Stimulated activated CD4-positive, alpha-beta T cell treated with anti-CD3 and anti-CD28 coated beads, TNF-alpha, amount 100 ng/mL, for 48 hours (primary cell): ENCODE measurements at regions not wholly inside any gene's neighbourhood (a gene's known extent, or its start where the extent isn't known, plus 50 kb on each side); places are given as distances from the start of the nearest gene placed in this dataset.

Experiments
- DNase-seq, 3 donors: peaks; one replicate each; pipeline ENCODE4 v3.0.0-alpha.2; 2020; ENCODE audit warnings: low read depth in 3 of 3

DNA sequence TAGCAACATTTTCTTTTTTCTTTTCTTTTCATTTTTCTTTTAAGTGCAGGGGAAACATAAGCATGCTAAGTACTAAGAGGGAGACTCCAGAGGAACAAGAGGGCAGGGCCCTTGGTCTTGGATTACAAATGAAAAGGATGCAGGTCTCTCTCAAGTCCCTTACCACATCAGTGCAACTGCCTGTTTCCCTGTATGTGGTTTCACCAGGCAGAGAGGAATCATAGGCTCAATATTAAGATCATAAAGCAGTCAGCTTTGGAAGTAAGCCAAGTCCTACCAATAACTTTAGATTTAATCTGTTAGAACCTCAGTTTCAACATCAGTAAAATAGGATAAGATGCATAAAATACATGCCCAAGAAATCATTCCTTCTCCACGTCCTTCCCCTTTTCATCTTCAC, 422.7 kb upstream of the PAPPA start:
- no peak for DNase-seq

DNA sequence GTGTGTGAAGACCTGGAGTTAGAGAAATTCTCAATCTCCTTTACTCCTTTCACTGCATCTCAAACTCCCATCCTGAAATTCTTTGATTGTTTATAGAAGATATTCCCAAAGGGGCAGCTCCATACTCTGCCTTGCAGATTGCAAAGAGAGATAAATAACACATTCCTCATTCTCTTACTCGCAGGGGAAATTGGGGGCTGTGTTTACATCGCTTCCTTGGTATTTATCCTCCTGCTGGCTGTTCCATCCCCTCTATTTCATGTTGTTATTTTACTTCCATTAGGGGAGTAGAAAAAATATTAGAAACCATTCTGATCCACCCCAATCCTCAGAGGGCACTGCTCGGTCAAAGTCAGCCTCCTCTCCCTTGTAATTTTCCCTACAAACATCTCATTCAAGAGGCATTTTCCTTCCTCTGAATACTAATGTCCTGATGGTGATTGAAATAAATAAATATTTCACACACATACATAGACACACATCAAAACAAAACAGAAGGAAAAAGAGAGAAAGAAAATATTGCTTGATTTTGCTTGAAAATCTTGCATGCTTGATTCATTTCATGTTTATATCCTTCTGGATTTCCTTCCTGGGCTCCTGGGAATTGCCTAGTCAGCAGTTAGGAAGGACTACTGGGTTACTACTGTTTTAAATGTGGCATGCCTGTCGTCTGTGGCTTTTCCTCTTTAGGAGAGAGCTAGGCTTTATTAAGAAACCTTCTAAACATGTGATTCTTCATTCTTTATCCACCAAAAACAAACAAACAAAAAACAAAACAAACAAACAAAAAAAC, 420.1 kb upstream of the PAPPA start:
- no peak for DNase-seq

DNA sequence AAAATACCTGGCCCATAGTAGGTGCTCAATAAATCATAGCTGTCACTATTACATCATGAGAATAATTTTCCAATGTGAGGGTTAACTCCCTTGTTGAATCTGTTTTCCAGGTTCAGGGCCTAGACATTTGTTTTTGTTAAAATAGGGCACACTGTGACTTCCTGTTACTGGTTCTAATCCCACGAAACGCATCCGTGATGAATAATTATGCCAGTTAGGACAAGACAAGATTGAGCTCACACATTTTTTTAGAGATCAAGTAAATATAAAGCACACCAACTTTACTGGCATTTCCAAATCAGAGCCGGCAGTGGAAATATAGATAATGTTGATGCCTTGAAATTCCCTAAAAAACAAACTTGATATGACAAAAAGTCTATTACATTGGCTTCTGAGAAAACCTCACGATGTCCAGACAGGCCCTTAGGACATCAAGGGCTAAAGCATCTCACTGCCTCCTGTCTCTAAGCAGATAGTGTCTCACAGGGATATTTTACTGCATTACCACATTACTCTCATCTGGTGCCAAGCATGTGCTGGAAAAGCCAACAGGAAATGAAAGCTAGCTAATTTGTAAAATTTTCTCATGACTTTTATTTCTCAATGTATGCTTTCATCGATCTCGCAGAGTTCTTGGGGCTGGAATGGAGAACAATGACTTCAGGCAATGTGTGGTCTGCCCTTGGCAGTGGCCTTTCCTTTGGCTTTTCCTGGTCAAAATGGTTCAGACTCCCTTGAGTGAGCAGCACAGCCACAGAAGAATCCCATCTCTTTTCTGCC, 414.3 kb upstream of the PAPPA start:
- DNase-seq: no peak

DNA sequence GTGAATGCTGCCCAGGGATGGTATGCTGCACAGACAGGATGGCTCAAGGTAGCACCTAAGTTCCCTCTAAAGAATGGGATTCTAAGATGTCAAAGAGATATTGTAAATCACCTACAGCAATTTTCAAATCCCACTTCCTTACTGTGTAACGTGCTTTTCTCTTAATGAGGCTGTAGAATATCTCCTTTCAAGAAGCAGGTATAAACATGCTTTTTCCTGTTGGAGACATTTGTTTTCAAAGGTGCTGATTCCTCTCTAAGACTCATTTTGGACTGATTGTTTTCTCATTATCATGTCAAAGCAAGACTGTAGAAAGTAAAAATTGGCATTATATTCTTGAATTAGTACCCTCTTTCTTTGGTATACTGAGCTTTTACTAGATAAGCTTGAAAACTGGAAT, 412.6 kb upstream of the PAPPA start:
- no peak for DNase-seq

DNA sequence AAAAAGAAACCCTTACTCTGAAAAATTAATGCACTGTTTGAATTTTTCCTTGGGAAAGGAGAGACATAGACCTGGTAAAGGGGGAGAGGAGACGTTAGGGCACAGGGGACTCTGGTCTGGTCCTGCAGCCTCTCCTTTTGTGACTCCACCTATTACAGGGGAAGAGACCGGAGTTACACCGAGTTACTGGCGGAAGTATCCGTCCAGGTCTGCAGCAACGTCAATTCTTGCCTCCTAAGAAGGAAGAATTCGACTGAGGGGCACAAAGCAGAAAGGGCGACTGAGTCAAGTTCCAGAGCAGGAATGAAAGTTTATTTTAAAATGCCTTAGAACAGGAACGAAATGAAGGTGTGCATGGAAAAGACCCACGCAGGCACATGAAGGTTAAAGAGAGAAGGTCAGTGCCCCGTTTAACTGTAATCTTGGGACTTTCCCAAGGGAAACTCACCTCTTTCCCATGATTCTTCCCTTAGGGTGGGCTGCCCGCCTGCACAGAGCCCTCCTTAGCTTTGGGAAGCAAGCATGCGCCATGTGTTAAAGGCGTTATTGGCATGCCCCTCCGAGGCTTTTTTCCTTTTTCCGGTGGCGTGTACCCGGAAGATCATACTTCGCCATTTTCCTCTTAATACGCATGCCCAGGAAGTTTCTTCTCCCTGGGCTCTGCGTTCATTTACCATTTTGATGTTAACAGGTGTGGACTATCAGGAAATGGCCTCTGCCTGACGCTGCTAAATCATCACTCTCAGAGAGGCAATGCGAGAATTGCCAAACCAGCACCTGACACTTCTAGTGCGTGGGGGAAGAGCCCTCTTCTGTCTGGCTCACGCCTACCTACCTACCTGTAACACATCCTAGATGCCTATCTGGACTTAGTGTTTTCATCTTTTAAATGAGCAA, 409.6 kb upstream of the PAPPA start:
- no peak for DNase-seq

DNA sequence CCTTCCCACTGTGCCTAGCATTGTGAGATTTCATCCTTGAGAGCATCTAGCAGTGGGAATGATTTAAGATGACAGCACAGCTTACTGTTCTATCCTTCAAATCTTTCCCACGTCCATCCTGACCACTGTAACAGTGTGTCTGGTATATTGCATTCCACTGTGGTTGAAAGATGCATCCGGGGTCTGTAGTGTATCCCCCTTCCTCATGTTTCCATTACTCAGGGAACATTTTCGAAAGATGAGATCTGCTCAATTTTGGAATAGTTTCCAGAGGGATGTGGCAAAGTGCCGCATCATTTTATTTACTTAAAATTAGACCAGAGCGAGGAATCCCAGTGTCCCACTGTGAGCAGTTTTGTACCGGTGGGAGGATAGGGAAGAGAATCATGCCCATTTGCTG, 407.1 kb upstream of the PAPPA start:
- no peak for DNase-seq

DNA sequence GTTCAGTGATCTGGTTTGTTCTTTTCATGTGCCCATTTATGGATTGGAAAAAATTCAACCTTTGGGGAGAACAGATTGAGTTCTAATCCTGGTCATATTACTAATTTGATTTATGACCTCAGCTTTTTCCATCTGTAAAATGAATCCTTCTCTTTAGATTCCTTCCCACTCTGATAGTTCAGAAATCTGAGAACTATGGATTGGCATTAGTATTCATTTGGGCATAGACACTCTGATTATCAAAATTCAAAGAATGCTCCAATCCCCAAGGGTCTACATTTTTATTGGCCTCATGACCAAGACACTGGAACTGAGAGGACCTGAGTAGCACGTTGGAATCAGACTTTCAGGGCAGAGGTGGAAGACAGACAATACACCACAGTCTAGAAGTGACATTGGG, 405.9 kb upstream of the PAPPA start:
- DNase-seq: no peak

DNA sequence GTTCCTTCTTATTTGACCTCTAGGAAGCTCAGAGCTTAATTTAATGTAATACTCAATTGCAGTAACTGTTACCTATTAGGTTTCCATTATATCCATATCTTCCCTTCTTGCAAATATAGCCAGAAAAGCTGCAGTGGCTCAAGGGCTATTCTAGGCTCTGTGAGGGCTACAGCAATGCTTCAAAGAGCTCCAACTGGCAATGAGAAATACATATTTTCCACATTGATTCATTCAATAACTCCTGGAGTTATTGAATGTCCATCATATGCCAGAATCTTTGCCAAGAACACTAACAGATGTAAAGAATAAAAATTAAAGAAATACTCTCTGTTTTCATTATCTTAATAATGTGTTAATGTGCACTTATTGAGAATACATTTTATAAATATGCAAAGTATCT, 396.9 kb upstream of the PAPPA start:
- DNase-seq: no peak

DNA sequence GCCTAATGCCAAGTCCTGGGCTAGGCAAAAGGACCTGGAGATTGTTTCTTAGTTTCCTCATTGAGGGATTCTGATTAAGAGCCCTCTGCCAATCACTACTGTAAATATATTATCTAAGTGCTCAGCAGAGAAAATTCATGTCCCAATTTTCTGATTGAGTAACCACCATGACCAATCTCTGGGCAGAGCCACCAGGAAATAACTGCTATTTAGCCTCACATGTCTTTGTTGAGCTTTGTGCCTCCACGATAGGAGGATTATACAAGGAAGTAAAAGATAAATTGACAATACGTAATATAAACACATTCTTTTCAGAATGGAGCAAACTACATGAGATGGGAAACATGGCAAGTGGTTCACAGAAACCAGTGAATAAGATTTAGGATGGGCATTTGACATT, 396.1 kb upstream of the PAPPA start:
- no peak for DNase-seq

DNA sequence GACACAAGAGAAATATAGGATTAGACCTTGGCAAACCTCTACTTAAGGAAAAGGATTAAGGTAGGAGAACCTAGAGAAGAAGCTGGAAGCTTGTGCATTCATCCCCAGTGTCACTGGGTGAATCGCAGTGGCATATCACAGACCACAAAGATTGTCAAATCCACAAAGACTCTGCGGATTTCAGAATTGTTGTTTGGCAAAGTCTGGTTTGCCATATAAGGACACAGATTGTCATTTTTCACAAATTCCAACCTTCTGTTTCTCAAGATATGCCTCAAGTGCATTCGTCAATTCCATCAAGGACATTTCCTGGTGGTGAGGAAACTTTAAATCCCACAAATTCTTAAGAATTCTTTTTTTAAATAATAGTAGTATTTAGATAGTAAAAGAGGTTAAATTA, 395.1 kb upstream of the PAPPA start:
- no peak for DNase-seq

DNA sequence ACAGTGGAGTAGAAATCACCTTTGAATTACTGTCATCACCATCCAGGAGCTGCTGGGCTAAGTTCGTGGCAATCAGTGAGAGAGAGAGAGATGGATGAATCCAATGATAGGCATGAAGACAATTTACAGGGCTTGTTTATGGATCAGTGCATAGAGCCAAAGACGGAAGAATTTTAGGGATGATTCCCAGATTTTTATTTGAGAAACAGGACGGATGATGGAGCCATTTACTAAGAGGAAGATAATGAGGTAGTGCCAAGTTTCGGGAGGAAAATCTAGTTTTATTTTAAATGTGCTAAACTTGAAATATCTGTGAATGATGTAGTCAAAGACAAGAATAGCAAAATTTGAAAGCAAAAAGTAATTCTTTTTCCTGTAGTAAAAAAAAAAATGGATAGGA, 394.2 kb upstream of the PAPPA start:
- DNase-seq: no peak

DNA sequence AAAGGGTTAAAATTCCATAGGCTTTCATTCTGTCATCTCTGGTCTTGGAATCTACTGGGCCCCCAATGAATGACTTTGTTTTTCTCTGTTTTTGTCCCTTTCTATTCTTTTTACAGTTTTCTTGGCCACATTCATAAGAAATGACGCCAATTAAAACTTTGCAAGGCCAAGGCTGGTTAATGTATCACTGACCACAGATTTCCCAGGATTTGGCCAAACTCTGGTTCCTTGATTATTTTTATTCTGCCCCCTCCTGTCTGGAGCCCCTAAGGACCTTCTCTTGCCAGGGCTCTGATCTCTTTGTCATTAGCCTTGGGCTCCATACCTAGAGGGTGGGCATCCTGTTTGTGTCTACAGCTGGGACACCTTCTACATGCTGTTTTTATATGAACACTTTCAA, 388.9 kb upstream of the PAPPA start:
- no peak for DNase-seq

DNA sequence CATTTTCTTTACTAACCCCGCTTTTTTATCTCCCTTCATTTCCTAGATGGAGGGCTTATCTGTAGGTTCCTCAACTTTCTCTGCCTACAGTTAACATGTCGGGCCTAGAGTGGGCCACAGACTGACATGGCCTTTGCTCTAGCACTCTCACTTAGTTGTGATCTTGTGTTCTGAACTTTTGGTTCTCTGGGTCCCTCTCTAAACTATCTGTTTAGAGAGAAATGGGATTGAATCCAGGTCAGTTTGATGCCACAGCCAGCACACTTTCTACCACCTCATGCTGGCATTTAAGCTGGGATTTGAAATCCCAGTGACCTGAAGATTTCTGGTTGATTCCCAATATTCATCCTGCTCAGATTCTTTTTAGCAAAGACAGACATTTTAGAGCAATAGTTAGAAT, 388.5 kb upstream of the PAPPA start:
- no peak for DNase-seq

DNA sequence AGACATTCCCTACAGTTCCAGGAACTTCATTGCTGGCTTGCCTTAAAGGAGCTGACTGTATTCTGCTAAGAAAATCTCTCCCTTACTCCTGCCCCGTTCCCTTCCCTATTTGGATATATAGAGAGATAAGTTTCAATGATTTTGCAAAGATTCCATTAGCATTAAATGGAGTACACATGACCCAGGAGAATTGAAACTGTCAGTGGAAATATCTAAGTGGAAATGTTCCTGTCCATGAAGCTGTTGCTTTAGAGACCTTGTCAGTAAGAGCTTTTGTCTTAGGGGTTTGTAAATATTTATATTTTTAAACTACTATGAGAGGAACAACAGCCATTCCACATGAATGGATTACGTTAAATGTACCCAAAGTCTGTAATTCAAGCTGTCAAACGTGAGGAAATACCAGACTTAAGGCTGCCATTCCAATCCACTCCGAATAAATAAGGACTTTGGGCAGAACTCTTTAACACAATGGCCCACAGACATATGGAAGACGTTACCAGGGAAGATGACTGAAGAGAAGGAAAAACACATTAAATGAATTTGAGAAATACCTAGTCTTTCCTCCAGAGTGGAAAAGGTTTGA, 387.1 kb upstream of the PAPPA start:
- DNase-seq: no peak

DNA sequence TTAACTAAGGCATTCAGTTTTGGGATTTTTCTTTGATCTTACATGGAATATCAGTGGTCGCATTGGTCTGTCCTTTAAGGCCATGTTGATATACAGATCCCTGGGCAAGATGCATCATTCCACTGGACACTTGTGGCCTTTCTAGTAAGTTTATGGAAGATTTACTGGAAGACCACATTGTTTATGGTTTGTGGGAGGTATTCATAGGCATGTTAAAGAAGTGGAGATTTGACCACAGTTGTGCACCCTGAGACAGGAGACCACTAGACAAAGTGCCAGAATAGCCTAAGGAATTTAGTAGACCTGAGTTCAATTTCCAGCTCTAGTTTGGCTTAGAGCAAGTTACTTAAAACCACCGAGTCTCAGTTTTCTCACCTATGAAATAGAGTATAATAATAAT, 383.1 kb upstream of the PAPPA start:
- no peak for DNase-seq

DNA sequence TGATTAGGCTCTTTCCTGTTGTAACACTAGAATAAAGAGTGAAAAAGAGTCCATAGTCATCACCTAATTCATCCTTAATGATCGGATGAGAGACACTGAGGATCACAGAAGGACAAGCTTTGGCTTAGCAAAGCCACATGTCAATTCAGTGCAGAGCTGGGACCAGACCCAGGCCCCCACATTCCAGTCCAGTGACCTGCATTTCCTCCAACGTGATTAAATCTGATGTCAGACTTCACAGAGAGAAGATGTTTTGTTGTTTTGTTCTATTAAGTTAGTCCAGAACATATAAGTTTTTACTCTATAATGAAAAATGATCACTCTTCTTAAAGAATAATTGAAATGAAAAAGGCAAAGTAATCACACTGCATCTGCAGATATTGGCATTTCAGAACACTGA, 377.9 kb upstream of the PAPPA start:
- no peak for DNase-seq

DNA sequence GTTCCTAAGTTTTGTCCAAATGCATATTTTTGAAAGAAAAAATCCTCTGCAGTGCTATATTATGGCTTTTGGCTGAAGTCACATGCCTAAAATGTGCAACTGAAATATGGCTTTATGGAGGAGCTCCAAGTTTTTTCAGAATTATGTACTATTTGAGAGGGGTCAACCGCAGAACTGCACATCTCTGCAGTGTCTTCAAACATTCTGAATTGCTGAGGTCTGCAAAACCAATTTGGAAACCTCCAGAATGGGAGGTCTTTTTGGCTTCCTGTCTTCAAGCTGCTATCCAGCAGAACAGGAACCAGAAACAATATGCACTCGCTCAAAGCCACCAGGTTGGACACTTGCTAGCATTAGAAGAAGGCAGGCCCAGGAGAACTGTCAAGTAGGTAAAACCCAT, 376.0 kb upstream of the PAPPA start:
- no peak for DNase-seq

DNA sequence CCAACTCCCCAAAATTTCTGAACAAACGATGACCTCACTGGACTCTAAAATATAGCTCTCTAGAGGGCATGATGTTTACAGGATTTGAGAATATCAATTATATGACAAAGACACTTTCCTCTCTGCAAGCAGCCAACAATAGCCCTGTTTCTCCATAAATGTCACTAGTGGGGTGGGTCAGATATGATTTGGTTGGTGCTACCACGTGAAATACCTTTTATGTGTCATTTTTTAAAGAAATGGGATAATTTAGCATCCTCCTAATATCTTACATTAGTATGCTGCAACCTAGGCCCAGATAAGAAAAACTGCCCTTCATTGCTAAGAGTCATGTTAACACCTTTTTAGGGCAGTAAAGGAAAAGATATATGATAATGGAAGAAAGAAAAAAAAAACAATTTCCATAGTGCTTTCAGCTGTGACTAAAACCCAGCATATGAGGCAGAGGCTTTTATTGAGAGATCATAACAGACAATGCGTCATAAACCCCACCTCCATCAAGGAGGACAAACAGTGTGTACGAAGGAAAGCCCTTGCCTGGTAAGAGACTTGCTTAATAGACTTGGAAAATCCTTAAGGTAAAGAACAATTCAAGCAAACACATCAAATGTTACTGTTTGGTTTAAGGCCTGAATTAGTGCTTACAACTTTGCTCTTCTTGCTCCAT, 372.4 kb upstream of the PAPPA start:
- DNase-seq: no peak

DNA sequence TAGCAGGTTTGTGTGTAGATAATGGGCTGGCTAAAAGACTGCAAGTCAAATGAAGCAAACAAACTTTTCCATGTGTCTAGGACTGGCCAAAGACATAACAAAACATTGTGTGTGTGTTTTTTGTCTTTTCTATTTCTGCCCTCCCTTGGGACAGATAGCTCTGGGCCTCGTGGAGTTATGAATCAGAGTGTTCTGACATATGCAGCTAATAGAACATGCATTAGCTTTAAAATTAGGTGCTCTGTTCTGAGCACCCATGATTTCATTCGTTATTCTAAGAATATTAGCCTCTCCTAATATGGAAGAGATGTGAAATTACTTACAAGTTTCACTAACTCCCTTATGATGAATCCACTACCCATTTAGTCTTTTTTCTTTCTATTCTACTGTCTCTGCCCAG, 367.3 kb upstream of the PAPPA start:
- no peak for DNase-seq

DNA sequence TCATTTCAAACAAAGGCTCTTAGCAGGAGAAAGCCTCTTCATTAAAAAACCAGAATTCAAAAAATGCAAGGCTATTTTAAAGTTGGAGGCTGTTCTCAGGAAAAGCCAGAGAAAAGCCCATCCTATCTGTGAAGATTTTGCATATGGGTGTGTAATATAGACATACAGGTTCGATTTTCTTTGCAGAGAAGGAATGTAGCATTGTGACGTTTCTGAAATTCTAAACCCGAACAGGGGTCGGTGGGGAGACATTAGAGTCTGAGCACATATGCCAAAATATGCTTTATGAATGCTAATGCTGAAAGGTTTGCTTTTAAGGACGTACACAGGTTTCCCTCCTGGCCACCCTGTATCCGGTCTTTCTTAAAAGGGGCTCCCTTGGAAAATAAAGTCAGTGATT, 363.1 kb upstream of the PAPPA start:
- DNase-seq: no peak

DNA sequence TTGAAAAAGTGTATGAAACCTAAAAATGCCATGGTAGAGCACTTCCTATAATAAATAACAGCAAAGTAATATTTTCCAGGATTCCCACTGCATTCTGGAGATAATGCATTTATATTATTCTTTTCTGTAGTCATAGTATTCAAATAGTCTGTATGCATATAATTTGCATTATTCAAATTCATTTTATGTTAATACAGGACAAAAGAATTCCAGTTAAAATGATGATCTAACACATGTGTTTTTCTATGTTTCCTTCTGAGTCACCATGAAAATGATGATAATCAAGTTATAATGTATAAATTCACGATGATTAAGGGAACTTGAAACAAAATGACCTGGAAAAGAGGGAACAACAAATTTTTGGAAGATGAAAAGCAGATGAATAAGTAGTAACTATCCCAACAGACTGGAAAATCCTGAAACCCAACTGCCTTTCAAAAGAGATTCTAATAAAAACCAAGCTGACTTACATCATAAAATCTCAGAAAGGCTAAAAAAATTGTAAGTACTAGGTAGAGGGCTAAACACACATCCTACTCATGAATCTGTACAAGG, 358.6 kb upstream of the PAPPA start:
- DNase-seq: no peak
